GM19025 (cell line): ENCODE measurements at regions not wholly inside any gene's neighbourhood (a gene's known extent, or its start where the extent isn't known, plus 50 kb on each side); places are given as distances from the start of the nearest gene placed in this dataset.
"Not testable (repeated sequence)": the region's sequence is repeated elsewhere in the genome, so short reads cannot be mapped to it uniquely, and the experiment has no call there.

Experiments
- ATAC-seq: cut with Tn5 transposase; IDR thresholded peaks from one replicate; pipeline ENCODE4 v1.9.1; 2021; ENCODE audit warnings: mild to moderate bottlenecking, low read depth, moderate library complexity; ENCODE audit not compliant: unreplicated experiment

GRCh38 chr2:192901446-192901845, 706.7 kb upstream of the TMEFF2 start:
- ATAC-seq, result no peak

- ATAC-seq, result no peak
Observed at GRCh38 chr2:192899466-192899865, 704.7 kb upstream of the TMEFF2 start.

DNA sequence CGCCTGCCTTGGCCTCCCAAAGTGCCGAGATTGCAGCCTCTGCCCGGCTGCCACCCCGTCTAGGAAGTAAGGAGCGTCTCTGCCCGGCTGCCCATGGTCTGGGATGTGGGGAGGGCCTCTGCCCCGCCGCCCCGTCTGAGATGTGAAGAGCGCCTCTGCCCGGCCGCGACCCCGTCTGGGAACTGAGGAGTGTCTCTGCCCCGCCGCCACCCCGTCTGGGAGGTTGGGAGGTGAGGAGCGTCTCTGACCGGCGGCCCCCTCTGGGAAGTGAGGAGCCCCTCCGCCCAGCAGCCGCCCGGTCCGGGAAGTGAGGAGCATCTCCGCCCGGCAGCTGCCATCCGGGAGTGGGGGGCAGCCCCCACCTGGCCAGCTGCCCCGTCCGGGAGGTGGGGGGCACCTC, 699.2 kb upstream of the TMEFF2 start:
- ATAC-seq, result not testable (repeated sequence)

- ATAC-seq, result no peak
Observed at GRCh38 chr2:192888109-192888508, 693.4 kb upstream of the TMEFF2 start.

GRCh38 chr2:192887337-192887736, 692.6 kb upstream of the TMEFF2 start:
- no peak for ATAC-seq

- no peak for ATAC-seq
Observed at GRCh38 chr2:192886636-192887035, 691.9 kb upstream of the TMEFF2 start.

GRCh38 chr2:192885569-192886160, 690.9 kb upstream of the TMEFF2 start:
- ATAC-seq, result no peak

GRCh38 chr2:192877159-192877558, 682.4 kb upstream of the TMEFF2 start:
- ATAC-seq, result no peak

DNA sequence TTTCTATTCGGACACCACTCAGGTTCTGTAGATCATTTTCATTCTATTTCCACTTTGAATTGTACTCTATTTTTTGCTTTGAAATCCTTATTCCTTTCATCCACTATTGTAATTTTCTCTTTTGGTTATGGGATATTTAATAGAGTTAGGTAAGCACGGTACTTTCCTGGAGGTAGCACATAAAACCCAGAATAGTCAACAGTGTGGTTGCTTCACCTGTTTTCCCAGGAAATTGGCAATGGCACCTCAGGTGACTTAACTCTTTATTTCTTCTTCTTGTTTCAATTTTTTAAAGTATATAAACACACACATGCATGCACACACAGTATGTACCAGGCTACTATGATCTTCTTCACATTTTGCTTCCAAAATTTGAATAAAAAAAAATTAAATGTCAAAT, 682.0 kb upstream of the TMEFF2 start:
- ATAC-seq, result no peak

DNA sequence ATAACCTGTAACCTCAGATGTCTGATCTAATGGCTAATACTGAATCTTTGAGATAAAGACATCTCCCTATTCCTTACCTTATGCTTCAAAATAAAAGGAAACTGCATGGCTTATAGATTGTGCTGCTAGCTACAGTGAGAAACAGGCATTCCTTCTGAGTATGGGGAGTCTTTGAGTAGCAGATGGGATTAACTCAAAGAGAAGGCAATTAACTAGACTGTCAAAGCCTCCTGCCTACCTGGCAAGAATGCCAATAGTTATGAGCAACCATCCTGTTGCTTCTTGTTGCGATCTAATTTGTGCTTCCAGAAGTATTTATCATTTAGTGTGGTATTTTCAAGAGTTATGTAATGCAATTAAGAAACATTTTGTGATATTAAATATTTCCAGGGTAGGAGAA, 660.0 kb upstream of the TMEFF2 start:
- ATAC-seq, result no peak

DNA sequence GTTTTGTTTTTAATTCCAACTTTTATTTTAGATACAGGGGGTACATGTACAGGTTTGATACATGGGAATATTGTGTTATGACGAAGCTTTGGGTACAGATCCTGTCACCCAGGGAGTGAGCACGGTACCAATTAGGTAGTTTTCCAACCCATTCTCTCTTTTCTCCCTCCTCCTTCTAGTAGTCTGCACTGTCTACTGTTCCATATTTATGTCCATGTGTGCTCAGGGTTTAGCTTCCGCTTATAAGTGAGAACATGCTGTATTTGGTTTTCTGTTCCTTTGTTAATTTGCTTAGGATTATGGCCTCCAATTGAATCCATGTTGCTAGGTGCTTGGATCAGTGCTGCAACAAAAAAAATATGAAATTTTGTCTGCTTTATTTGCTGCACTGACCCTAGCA, 659.3 kb upstream of the TMEFF2 start:
- no peak for ATAC-seq

GRCh38 chr2:192828947-192829346, 634.2 kb upstream of the TMEFF2 start:
- no peak for ATAC-seq

- no peak for ATAC-seq
Observed at GRCh38 chr2:192828175-192828574, 633.4 kb upstream of the TMEFF2 start.

DNA sequence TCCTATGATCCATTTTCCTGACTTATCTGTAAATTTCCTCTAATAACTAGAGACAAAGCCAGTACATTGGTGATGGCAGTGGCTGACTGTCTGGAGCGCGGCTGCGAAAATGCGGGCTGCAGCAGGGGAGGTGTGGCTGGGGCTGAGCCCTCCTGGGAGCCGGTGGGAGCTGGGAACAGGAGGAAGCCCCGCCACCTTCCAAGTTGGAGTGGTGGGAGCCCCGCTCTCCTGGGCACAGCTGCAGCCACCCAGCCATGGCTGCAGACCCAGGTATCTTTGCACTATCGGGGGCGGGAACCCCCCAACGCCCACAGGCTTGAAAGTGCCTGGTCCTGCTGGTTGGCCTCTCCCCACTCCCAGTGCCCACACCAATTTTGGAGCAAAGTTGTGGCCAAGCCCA, 633.0 kb upstream of the TMEFF2 start:
- no peak for ATAC-seq

GRCh38 chr2:192814376-192814775, 619.6 kb upstream of the TMEFF2 start:
- no peak for ATAC-seq

- ATAC-seq, result no peak
Observed at GRCh38 chr2:192813341-192813740, 618.6 kb upstream of the TMEFF2 start.

DNA sequence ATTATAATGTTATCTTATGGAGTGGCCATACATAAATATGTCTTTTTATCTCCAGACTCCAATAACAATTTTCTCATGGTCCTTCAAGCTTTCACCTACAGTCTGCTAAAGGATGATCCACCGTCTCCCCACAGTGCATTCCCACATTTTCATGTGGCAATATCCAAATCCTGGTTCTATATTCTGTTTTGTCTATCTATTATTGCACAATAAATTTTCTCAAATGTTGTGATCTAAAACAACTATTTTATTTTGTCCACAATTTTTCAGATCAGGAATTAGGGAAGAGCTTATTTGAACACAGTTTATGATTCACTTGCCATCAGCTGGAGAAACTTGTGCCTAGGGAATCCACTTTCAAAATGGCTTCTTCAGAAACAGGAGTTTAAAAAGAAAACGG, 614.4 kb upstream of the TMEFF2 start:
- ATAC-seq, result no peak

DNA sequence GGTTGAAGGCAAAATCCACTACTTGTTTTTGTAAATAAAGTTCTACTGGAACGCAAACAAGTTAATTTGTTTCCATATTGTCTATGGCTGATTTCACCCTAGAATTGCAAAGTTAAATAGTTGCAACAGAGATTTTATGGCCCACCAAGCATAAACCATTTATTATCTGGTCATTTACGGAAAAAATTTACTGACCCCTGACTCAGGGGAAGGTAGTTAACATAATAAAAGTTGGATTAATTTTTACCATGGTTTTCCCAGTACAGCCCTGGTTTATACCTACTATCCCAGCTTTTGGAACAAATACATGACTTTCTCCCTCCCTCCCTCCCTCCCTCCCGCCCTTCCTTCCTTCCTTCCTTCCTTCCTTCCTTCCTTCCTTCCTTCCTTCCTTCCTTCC, 588.9 kb upstream of the TMEFF2 start:
- ATAC-seq, result no peak

DNA sequence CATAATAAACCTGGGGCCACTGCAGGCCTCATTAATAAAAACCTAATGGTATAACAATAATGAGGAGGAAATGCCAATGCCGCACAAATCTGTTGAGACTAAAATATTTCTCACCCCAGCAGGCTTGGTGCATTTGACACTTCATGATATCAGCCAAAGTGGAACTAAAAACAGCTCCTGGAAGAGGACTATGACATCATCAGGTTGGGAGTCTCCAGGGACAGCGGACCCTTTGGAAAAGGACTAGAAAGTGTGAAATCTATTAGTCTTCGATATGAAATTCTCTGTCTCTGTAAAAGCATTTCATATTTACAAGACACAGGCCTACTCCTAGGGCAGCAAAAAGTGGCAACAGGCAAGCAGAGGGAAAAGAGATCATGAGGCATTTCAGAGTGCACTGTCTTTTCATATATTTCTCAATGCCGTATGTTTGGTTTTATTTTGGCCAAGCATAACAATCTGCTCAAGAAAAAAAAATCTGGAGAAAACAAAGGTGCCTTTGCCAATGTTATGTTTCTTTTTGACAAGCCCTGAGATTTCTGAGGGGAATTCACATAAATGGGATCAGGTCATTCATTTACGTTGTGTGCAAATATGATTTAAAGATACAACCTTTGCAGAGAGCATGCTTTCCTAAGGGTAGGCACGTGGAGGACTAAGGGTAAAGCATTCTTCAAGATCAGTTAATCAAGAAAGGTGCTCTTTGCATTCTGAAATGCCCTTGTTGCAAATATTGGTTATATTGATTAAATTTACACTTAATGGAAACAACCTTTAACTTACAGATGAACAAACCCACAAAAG, 580.9 kb upstream of the TMEFF2 start:
- ATAC-seq, result no peak

DNA sequence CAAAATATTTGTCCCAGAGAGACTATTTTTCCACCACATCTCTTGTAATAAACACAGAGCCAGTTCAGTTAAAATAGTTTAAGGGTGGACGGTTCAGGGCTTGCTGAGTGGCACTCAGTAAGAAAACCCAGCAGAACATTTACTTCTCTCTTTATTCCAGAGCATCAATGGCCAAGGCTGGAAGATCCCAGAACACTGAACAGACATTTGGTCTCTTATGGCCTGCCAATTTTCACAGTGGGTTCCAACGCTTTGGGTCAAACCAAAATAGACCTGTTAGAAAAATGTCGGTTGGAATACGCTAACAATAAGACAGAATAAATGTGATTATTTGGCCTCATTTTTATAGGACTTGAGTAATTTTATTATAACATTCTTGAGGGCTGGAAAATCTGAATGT, 580.3 kb upstream of the TMEFF2 start:
- no peak for ATAC-seq

DNA sequence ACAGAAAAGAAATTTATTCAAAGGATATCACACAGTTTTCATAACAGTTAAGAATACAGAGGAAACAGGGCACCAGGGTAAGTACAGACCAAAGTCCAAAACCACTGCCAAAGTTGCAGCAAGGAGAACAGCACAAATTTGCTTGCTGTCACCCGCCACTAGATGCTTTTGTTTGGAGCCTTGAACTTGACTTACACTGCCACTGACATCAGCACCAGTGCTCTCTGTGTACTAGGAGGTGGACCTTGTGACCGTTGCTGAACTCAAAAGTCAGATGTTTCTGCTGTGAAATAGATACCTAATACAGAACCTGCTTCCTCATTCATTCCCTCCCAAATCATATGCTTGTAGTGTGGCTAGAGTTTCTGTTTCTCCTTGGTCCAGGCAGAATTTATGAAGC, 578.3 kb upstream of the TMEFF2 start:
- no peak for ATAC-seq

DNA sequence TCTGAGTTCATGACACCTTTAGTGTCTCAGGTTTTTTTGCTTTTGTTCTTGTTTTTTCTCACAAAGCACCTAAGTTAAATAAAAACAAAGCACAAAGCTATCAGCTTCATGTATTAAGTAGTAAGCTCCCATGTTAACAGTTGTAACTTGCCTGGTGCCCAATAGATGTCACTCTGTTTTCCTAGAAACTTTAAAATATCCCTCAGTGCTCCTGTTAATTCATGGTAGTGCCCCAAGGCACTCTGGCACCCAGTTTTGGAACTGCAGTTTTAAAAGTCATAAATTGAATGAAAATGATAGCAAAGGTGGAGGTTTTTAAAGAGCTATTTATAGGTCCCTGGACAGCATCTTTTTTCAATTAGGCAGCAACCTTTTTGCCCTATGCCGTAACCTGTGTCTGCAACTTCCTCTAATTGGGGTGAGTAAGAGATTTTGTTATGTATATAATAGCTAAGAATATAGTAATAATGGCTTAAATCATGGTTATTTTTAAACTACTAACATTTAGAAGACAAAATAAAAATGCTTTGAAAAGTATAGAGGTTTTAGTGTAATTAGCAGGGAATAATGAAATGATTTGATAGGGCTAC, 555.0 kb upstream of the TMEFF2 start:
- no peak for ATAC-seq
